GM23338 (cell line): ENCODE measurements at regions not wholly inside any gene's neighbourhood (a gene's known extent, or its start where the extent isn't known, plus 50 kb on each side); places are given as distances from the start of the nearest gene placed in this dataset.

ENCODE experiments used
- ATAC-seq: fragments of 200-7000 bp; cut with Tn5 transposase; 3 replicates; pipeline ENCODE4 v1.9.1; 2020
- DNase-seq: peaks from one replicate; pipeline ENCODE4 v3.0.0-alpha.2; 2015; ENCODE audit warnings: low spot score
- H2AFZ ChIP-seq: fragments of 200-600 bp; sonication (generic); 2 replicates; pipeline ENCODE4 v1.8.0; 2016; ENCODE audit warnings: antibody characterized with exemption, mild to moderate bottlenecking, moderate library complexity
- H3F3A ChIP-seq: fragments of 200-600 bp; sonication (generic); replicated peaks from 2 replicates; pipeline ENCODE4 v1.8.0; 2017; ENCODE audit warnings: antibody characterized with exemption, mixed run types, low read depth
- H3K27ac ChIP-seq: fragments of 200-600 bp; sonication (generic); 2 replicates; pipeline ENCODE4 v1.6.1; 2016; ENCODE audit warnings: low read depth
- H3K27me3 ChIP-seq: fragments of 200-600 bp; sonication (generic); 2 replicates; pipeline ENCODE4 v1.8.0; 2016; ENCODE audit warnings: mild to moderate bottlenecking, mixed run types, moderate library complexity; ENCODE audit not compliant: insufficient read depth
- H3K36me3 ChIP-seq: fragments of 200-600 bp; sonication (generic); 2 replicates; pipeline ENCODE4 v1.8.0; 2016; ENCODE audit warnings: mild to moderate bottlenecking; ENCODE audit not compliant: insufficient read depth
- H3K4me1 ChIP-seq: fragments of 200-600 bp; sonication (generic); 2 replicates; pipeline ENCODE4 v1.8.0; 2016; ENCODE audit warnings: mild to moderate bottlenecking, moderate library complexity; ENCODE audit not compliant: insufficient read depth
- H3K4me2 ChIP-seq: fragments of 200-600 bp; sonication (generic); 2 replicates; pipeline ENCODE4 v1.7.1; 2017; ENCODE audit warnings: mixed run types
- H3K4me3 ChIP-seq: fragments of 200-600 bp; sonication (generic); 2 replicates; pipeline ENCODE4 v1.6.1; 2016; ENCODE audit warnings: mixed run types
- H3K79me2 ChIP-seq: fragments of 200-600 bp; sonication (generic); replicated peaks from 2 replicates; pipeline ENCODE4 v1.8.0; 2017; ENCODE audit warnings: mild to moderate bottlenecking; ENCODE audit not compliant: insufficient read depth
- H3K9me2 ChIP-seq: fragments of 200-600 bp; sonication (generic); 2 replicates; pipeline ENCODE4 v1.8.0; 2017; ENCODE audit not compliant: insufficient read depth
- H4K20me1 ChIP-seq: fragments of 200-600 bp; sonication (generic); replicated peaks from 2 replicates; pipeline ENCODE4 v1.8.0; 2017; ENCODE audit warnings: mild to moderate bottlenecking; ENCODE audit not compliant: insufficient read depth
- H3K27ac Mint-ChIP-seq: 2 replicates; pipeline ENCODE4 v1.8.0; 2020; ENCODE audit warnings: inconsistent platforms, mild to moderate bottlenecking, moderate library complexity, mixed read lengths
- H3K27me3 Mint-ChIP-seq: 3 replicates; pipeline ENCODE4 v1.8.0; 2022; ENCODE audit warnings: low read depth, mild to moderate bottlenecking, moderate library complexity, mixed read lengths, inconsistent platforms; ENCODE audit not compliant: insufficient read depth, poor library complexity
- H3K36me3 Mint-ChIP-seq: 3 replicates; pipeline ENCODE4 v1.8.0; 2021; ENCODE audit warnings: low read depth, mild to moderate bottlenecking, inconsistent platforms, moderate library complexity, mixed read lengths
- H3K4me1 Mint-ChIP-seq: 3 replicates; pipeline ENCODE4 v1.8.0; 2020; ENCODE audit warnings: mild to moderate bottlenecking, inconsistent platforms, mixed read lengths
- H3K4me3 Mint-ChIP-seq: 3 replicates; pipeline ENCODE4 v1.8.0; 2021; ENCODE audit warnings: moderate library complexity, mild to moderate bottlenecking, inconsistent platforms, mixed read lengths
- H3K9me3 Mint-ChIP-seq: 3 replicates; pipeline ENCODE4 v1.8.0; 2020; ENCODE audit warnings: moderate library complexity, mild to moderate bottlenecking, inconsistent platforms, mixed read lengths
- CREB1 ChIP-seq: fragments of 250-450 bp; sonication (Bioruptor Pico); IDR thresholded peaks from 2 replicates; pipeline ENCODE4 v1.5.0; 2020; ENCODE audit warnings: low read depth, mild to moderate bottlenecking, moderate library complexity
- EZH2 ChIP-seq: fragments of 200-600 bp; sonication (generic); IDR thresholded peaks from one replicate; pipeline ENCODE4 v1.8.0; 2017; ENCODE audit warnings: antibody characterized with exemption, mild to moderate bottlenecking, low read depth; ENCODE audit not compliant: unreplicated experiment
- EZH2phosphoT487 ChIP-seq: fragments of 200-600 bp; sonication (generic); IDR thresholded peaks from one replicate; pipeline ENCODE4 v1.8.1; 2018; ENCODE audit warnings: antibody characterized with exemption; ENCODE audit not compliant: unreplicated experiment
- JUNB ChIP-seq: IDR thresholded peaks from one replicate; pipeline ENCODE4 v1.6.1; 2016; ENCODE audit warnings: antibody characterized with exemption; ENCODE audit not compliant: unreplicated experiment
- NANOG ChIP-seq: IDR thresholded peaks from 2 replicates; pipeline ENCODE4 v1.6.1; 2016; ENCODE audit warnings: antibody characterized with exemption, borderline replicate concordance
- POLR2AphosphoS5 ChIP-seq: IDR thresholded peaks from 2 replicates; pipeline ENCODE4 v1.6.1; 2016; ENCODE audit warnings: antibody characterized with exemption, low read depth
- REST ChIP-seq: IDR thresholded peaks from one replicate; pipeline ENCODE4 v1.6.1; 2018; ENCODE audit warnings: antibody characterized with exemption; ENCODE audit not compliant: unreplicated experiment
- STAT1 ChIP-seq: IDR thresholded peaks from one replicate; pipeline ENCODE4 v1.6.1; 2016; ENCODE audit warnings: antibody characterized with exemption; ENCODE audit not compliant: unreplicated experiment
- ZNF114 ChIP-seq: fragments of 250-450 bp; sonication (Bioruptor Pico); IDR thresholded peaks from 2 replicates; pipeline ENCODE4 v1.5.0; 2020; ENCODE audit warnings: mild to moderate bottlenecking, moderate library complexity
- ZNF331 ChIP-seq: fragments of 250-450 bp; sonication (Bioruptor Pico); IDR thresholded peaks from 2 replicates; pipeline ENCODE4 v1.5.0; 2020; ENCODE audit warnings: low read depth, mild to moderate bottlenecking, moderate library complexity
- TF ChIP-seq, protein P1 (sequence below): IDR thresholded peaks from 2 replicates; pipeline ENCODE4 v1.6.1; 2016; ENCODE audit warnings: antibody characterized with exemption
- TF ChIP-seq, protein P2 (sequence below), 2 experiments: fragments of 200-600 bp in 1 of 2; sonication (generic) in 1 of 2; conservative IDR thresholded peaks; 2 replicates each; pipeline versions ENCODE4 v1.5.1 to v1.6.1; 2016 to 2017; ENCODE audit warnings: antibody characterized with exemption in 2 of 2, low read depth in 2 of 2, mild to moderate bottlenecking in 2 of 2, moderate library complexity in 1 of 2
- TF ChIP-seq, protein P3 (sequence below): fragments of 250-450 bp; sonication (Bioruptor Pico); IDR thresholded peaks from 2 replicates; pipeline ENCODE4 v1.5.0; 2020; ENCODE audit warnings: mild to moderate bottlenecking, moderate library complexity

DNA sequence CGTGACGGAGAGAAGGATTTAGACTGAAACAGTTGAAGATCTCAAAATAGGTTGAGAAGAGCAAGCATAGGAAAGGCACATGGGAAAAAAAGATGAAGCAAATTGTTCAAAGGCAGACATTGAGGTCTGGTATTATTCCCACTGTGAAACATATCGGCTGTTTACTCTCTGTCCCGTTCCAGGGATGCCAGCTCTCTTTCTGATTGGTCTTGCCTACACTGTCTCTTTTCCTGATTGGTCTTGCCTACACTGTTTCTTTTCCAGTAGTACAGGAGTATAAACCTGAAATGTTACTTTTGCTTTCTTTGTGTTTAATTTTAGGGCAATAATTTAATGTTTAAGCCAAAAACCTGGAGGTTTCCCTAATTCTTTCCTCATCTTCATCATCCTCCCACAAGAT lies 226.5 kb upstream of the MCHR2 start:
- TF ChIP-seq NANOG (no peak), CREB1 (CRISPR knock-in tag) (no peak), JUNB (no peak), POLR2AphosphoS5 (no peak), EZH2phosphoT487 (no peak), ZNF114 (CRISPR knock-in tag) (no peak), EZH2 (no peak), ZNF331 (no peak), REST (no peak), STAT1 (no peak)
- TF ChIP-seq, protein P1, sequence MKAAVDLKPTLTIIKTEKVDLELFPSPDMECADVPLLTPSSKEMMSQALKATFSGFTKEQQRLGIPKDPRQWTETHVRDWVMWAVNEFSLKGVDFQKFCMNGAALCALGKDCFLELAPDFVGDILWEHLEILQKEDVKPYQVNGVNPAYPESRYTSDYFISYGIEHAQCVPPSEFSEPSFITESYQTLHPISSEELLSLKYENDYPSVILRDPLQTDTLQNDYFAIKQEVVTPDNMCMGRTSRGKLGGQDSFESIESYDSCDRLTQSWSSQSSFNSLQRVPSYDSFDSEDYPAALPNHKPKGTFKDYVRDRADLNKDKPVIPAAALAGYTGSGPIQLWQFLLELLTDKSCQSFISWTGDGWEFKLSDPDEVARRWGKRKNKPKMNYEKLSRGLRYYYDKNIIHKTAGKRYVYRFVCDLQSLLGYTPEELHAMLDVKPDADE, result no peak
- TF ChIP-seq, protein P2, sequence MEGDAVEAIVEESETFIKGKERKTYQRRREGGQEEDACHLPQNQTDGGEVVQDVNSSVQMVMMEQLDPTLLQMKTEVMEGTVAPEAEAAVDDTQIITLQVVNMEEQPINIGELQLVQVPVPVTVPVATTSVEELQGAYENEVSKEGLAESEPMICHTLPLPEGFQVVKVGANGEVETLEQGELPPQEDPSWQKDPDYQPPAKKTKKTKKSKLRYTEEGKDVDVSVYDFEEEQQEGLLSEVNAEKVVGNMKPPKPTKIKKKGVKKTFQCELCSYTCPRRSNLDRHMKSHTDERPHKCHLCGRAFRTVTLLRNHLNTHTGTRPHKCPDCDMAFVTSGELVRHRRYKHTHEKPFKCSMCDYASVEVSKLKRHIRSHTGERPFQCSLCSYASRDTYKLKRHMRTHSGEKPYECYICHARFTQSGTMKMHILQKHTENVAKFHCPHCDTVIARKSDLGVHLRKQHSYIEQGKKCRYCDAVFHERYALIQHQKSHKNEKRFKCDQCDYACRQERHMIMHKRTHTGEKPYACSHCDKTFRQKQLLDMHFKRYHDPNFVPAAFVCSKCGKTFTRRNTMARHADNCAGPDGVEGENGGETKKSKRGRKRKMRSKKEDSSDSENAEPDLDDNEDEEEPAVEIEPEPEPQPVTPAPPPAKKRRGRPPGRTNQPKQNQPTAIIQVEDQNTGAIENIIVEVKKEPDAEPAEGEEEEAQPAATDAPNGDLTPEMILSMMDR (conservative IDR thresholded peaks at IDR 0.05; ENCODE audit: low read depth in 2 of 2), result no peak
- TF ChIP-seq, protein P3, sequence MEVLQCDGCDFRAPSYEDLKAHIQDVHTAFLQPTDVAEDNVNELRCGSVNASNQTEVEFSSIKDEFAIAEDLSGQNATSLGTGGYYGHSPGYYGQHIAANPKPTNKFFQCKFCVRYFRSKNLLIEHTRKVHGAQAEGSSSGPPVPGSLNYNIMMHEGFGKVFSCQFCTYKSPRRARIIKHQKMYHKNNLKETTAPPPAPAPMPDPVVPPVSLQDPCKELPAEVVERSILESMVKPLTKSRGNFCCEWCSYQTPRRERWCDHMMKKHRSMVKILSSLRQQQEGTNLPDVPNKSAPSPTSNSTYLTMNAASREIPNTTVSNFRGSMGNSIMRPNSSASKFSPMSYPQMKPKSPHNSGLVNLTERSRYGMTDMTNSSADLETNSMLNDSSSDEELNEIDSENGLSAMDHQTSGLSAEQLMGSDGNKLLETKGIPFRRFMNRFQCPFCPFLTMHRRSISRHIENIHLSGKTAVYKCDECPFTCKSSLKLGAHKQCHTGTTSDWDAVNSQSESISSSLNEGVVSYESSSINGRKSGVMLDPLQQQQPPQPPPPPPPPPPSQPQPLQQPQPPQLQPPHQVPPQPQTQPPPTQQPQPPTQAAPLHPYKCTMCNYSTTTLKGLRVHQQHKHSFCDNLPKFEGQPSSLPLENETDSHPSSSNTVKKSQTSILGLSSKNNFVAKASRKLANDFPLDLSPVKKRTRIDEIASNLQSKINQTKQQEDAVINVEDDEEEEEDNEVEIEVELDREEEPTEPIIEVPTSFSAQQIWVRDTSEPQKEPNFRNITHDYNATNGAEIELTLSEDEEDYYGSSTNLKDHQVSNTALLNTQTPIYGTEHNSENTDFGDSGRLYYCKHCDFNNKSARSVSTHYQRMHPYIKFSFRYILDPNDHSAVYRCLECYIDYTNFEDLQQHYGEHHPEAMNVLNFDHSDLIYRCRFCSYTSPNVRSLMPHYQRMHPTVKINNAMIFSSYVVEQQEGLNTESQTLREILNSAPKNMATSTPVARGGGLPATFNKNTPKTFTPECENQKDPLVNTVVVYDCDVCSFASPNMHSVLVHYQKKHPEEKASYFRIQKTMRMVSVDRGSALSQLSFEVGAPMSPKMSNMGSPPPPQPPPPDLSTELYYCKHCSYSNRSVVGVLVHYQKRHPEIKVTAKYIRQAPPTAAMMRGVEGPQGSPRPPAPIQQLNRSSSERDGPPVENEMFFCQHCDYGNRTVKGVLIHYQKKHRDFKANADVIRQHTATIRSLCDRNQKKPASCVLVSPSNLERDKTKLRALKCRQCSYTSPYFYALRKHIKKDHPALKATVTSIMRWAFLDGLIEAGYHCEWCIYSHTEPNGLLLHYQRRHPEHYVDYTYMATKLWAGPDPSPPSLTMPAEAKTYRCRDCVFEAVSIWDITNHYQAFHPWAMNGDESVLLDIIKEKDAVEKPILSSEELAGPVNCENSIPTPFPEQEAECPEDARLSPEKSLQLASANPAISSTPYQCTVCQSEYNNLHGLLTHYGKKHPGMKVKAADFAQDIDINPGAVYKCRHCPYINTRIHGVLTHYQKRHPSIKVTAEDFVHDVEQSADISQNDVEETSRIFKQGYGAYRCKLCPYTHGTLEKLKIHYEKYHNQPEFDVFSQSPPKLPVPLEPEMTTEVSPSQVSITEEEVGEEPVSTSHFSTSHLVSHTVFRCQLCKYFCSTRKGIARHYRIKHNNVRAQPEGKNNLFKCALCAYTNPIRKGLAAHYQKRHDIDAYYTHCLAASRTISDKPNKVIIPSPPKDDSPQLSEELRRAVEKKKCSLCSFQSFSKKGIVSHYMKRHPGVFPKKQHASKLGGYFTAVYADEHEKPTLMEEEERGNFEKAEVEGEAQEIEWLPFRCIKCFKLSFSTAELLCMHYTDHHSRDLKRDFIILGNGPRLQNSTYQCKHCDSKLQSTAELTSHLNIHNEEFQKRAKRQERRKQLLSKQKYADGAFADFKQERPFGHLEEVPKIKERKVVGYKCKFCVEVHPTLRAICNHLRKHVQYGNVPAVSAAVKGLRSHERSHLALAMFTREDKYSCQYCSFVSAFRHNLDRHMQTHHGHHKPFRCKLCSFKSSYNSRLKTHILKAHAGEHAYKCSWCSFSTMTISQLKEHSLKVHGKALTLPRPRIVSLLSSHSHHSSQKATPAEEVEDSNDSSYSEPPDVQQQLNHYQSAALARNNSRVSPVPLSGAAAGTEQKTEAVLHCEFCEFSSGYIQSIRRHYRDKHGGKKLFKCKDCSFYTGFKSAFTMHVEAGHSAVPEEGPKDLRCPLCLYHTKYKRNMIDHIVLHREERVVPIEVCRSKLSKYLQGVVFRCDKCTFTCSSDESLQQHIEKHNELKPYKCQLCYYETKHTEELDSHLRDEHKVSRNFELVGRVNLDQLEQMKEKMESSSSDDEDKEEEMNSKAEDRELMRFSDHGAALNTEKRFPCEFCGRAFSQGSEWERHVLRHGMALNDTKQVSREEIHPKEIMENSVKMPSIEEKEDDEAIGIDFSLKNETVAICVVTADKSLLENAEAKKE (CRISPR knock-in tag), result no peak
- H3K4me2 ChIP-seq, result no peak overlapping the region
- H3K4me3 ChIP-seq, result no peak overlapping the region
- DNase-seq (no peak), ATAC-seq (no peak)
- no peaks in the 10 kb centered on the region for H3K4me1 ChIP-seq
- no peaks in the 10 kb centered on the region for H3F3A ChIP-seq
- H4K20me1 ChIP-seq, result no peaks in the 10 kb centered on the region
- Mint-ChIP-seq H3K27me3 (peaks cover 2% of the 10 kb centered on the region), H3K4me1 (peaks cover 4% of the 10 kb centered on the region; the same call in 1 of the 3 replicates), H3K4me3 (no peak overlapping the region), H3K9me3 (no peaks in the 10 kb centered on the region; the same call in 2 of the 3 replicates), H3K27ac (no peak overlapping the region), H3K36me3 (no peaks in the 10 kb centered on the region)
- no peaks in the 10 kb centered on the region for H3K9me2 ChIP-seq
- H2AFZ ChIP-seq, result peak overlapping the region; percentile 14; the same call in 1 of the 2 replicates
- no peaks in the 10 kb centered on the region for H3K27me3 ChIP-seq
- H3K36me3 ChIP-seq, result peaks cover 3% of the 10 kb centered on the region; the same call in 1 of the 2 replicates
- H3K79me2 ChIP-seq, result no peaks in the 10 kb centered on the region
- no peak overlapping the region for H3K27ac ChIP-seq
